ENCODE measurements at regions not wholly inside any gene's neighbourhood (a gene's known extent, or its start where the extent isn't known, plus 50 kb on each side); places are given as distances from the start of the nearest gene placed in this dataset.

GRCh38 chr7:24422441-24423010 lies 138.5 kb downstream of the NPY start:
- 44 to 55% (median 46%) methylated on average over 4 of the region's 4 CpGs for WGBS, 3 donors
- DNase-seq = no peak
- intact Hi-C loops (cut with DNase I) = no loop called here
- no peaks in the 10 kb centered on the region for H3K27me3 ChIP-seq
- no peaks in the 10 kb centered on the region for H3K4me1 ChIP-seq (ENCODE audit: insufficient read depth)
- H3K4me3 ChIP-seq = no peak overlapping the region
- TF ChIP-seq POLR2A (IDR thresholded peaks at IDR 0.05) (no peak), EP300 (IDR thresholded peaks at IDR 0.05) (no peak)
- H3K9me3 ChIP-seq = no peaks in the 10 kb centered on the region
- no peak overlapping the region for H3K27ac ChIP-seq
- H3K36me3 ChIP-seq = no peaks in the 10 kb centered on the region

GRCh38 chr7:24425664-24426063 lies 141.7 kb downstream of the NPY start:
- 82 to 90% (median 84%) methylated on average over 5 of the region's 5 CpGs for WGBS, 3 donors
- H3K27ac ChIP-seq = no peak overlapping the region
- intact Hi-C loops (cut with DNase I) = no loop called here
- no peak for DNase-seq
- no peaks in the 10 kb centered on the region for H3K4me1 ChIP-seq (ENCODE audit: insufficient read depth)
- H3K27me3 ChIP-seq = no peaks in the 10 kb centered on the region
- no peak overlapping the region for H3K4me3 ChIP-seq
- no peaks in the 10 kb centered on the region for H3K9me3 ChIP-seq
- TF ChIP-seq, protein P1, sequence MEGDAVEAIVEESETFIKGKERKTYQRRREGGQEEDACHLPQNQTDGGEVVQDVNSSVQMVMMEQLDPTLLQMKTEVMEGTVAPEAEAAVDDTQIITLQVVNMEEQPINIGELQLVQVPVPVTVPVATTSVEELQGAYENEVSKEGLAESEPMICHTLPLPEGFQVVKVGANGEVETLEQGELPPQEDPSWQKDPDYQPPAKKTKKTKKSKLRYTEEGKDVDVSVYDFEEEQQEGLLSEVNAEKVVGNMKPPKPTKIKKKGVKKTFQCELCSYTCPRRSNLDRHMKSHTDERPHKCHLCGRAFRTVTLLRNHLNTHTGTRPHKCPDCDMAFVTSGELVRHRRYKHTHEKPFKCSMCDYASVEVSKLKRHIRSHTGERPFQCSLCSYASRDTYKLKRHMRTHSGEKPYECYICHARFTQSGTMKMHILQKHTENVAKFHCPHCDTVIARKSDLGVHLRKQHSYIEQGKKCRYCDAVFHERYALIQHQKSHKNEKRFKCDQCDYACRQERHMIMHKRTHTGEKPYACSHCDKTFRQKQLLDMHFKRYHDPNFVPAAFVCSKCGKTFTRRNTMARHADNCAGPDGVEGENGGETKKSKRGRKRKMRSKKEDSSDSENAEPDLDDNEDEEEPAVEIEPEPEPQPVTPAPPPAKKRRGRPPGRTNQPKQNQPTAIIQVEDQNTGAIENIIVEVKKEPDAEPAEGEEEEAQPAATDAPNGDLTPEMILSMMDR (IDR thresholded peaks at IDR 0.05) = no peak
- TF ChIP-seq POLR2A (IDR thresholded peaks at IDR 0.05) (no peak), EP300 (IDR thresholded peaks at IDR 0.05) (no peak)
- no peaks in the 10 kb centered on the region for H3K36me3 ChIP-seq

GRCh38 chr7:24427048-24427447 lies 143.1 kb downstream of the NPY start:
- no peak for DNase-seq
- Histone ChIP-seq H3K4me3 (no peak overlapping the region), H3K4me1 (ENCODE audit: insufficient read depth) (no peaks in the 10 kb centered on the region), H3K9me3 (no peaks in the 10 kb centered on the region), H3K27ac (no peak overlapping the region), H3K27me3 (no peaks in the 10 kb centered on the region), H3K36me3 (no peaks in the 10 kb centered on the region)
- WGBS, 3 donors = 39 to 43% (median 43%) methylated on average over 2 of the region's 2 CpGs
- intact Hi-C loops (cut with DNase I) = no loop called here
- TF ChIP-seq POLR2A (IDR thresholded peaks at IDR 0.05) (no peak), EP300 (IDR thresholded peaks at IDR 0.05) (no peak)
- TF ChIP-seq, protein P1 (IDR thresholded peaks at IDR 0.05) = no peak

GRCh38 chr7:24428676-24429075 lies 144.6 kb upstream of the PALS2 start:
- DNase-seq = no peak
- Histone ChIP-seq H3K9me3 (no peaks in the 10 kb centered on the region), H3K27me3 (no peaks in the 10 kb centered on the region), H3K36me3 (no peaks in the 10 kb centered on the region), H3K4me1 (ENCODE audit: insufficient read depth) (no peaks in the 10 kb centered on the region), H3K4me3 (no peak overlapping the region), H3K27ac (no peak overlapping the region)
- intact Hi-C loops (cut with DNase I) = no loop called here
- TF ChIP-seq, protein P1 (IDR thresholded peaks at IDR 0.05) = no peak
- no peak for TF ChIP-seq POLR2A (IDR thresholded peaks at IDR 0.05)
- TF ChIP-seq EP300 (IDR thresholded peaks at IDR 0.05) = no peak
- WGBS, 3 donors = 48 to 55% (median 53%) methylated on average over 3 of the region's 3 CpGs

DNA sequence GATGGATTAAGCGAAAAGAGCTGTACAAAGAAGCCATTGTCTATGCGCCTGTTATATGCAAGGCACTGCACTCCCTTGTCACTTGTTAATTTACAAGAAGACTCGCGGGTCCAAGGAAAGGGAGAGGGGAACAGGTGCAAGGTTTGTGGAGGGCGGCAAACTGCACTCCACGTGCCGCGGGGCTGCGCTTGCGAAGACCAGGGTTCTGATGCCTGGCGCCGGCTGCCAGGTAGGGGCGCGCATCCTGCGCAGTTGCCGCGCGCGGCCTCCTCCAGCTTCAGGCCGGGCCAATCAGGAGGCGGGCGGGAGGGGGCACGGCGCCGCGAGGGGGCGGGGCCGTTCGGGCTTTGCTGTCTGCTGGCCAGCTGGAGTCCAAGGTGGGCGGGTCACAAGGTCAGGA lies 140.6 kb upstream of the PALS2 start:
- WGBS, 3 donors = 95 to 96% (median 96%) methylated on average over 30 of the region's 30 CpGs
- intact Hi-C loops (cut with DNase I) = no loop called here
- no peak for DNase-seq
- Histone ChIP-seq H3K27ac (no peak overlapping the region), H3K36me3 (no peaks in the 10 kb centered on the region), H3K4me1 (ENCODE audit: insufficient read depth) (no peaks in the 10 kb centered on the region), H3K27me3 (no peaks in the 10 kb centered on the region), H3K4me3 (no peak overlapping the region), H3K9me3 (peaks cover 0 to 3% of the 10 kb centered on the region in 2 donors)
- TF ChIP-seq POLR2A (IDR thresholded peaks at IDR 0.05) = no peak
- TF ChIP-seq, protein P1 (IDR thresholded peaks at IDR 0.05) = no peak
- TF ChIP-seq EP300 (IDR thresholded peaks at IDR 0.05) = no peak

All from ovary (tissue), 7 donors.